Liver (tissue), 8 donors: ENCODE measurements at regions not wholly inside any gene's neighbourhood (a gene's known extent, or its start where the extent isn't known, plus 50 kb on each side); places are given as distances from the start of the nearest gene placed in this dataset.

ENCODE experiments used
- DNase-seq: peaks from one replicate; pipeline ENCODE4 v3.0.0-alpha.2; 2017; ENCODE audit warnings: low spot score
- H3K27ac ChIP-seq, 2 donors: one replicate each; pipeline ENCODE4 v1.7.0; 2013; ENCODE audit warnings: inconsistent platforms in 2 of 2, low read length in 2 of 2, control low read depth in 1 of 2, low read depth in 1 of 2, mild to moderate bottlenecking in 1 of 2
- H3K27me3 ChIP-seq, 4 donors: one replicate each; pipeline versions ENCODE4 v1.6.1 to v1.7.0; 2013; ENCODE audit warnings: low read length in 3 of 4, inconsistent platforms in 1 of 4, mild to moderate bottlenecking in 1 of 4, moderate library complexity in 1 of 4; ENCODE audit not compliant: control insufficient read depth in 4 of 4, insufficient read depth in 4 of 4
- H3K36me3 ChIP-seq, 4 donors: one replicate each; pipeline versions ENCODE4 v1.6.1 to v1.7.0; 2013; ENCODE audit warnings: low read length in 3 of 4, mild to moderate bottlenecking in 3 of 4, low read depth in 1 of 4, moderate library complexity in 1 of 4; ENCODE audit not compliant: control insufficient read depth in 4 of 4, insufficient read depth in 3 of 4
- H3K4me1 ChIP-seq, 4 donors: one replicate each; pipeline versions ENCODE4 v1.6.1 to v1.7.0; 2013; ENCODE audit warnings: low read length in 3 of 4, mild to moderate bottlenecking in 3 of 4, moderate library complexity in 1 of 4; ENCODE audit not compliant: control insufficient read depth in 4 of 4, insufficient read depth in 4 of 4
- H3K4me3 ChIP-seq, 3 donors: one replicate each; pipeline versions ENCODE4 v1.6.1 to v1.7.0; 2013; ENCODE audit warnings: low read length in 3 of 3, control low read depth in 1 of 3, low read depth in 1 of 3, mild to moderate bottlenecking in 1 of 3
- H3K9ac ChIP-seq, 2 donors: one replicate each; pipeline ENCODE4 v1.7.0; 2013; ENCODE audit warnings: low read length in 2 of 2, mild to moderate bottlenecking in 2 of 2, moderate library complexity in 2 of 2, control low read depth in 1 of 2, low read depth in 1 of 2
- H3K9me3 ChIP-seq, 4 donors: one replicate each; pipeline versions ENCODE4 v1.6.1 to v1.7.0; 2013; ENCODE audit warnings: low read length in 3 of 4; ENCODE audit not compliant: control insufficient read depth in 4 of 4
- EGR1 ChIP-seq, 2 donors: IDR thresholded peaks; 2 replicates each; pipeline ENCODE4 v1.6.1; 2016 to 2018; ENCODE audit warnings: antibody characterized with exemption in 2 of 2, low read depth in 2 of 2
- FOXA2 ChIP-seq: IDR thresholded peaks from 2 replicates; pipeline ENCODE4 v1.6.1; 2016; ENCODE audit warnings: antibody characterized with exemption
- GABPA ChIP-seq, 2 donors: IDR thresholded peaks in 1 of 2; conservative IDR thresholded peaks in 1 of 2; 2 replicates each; pipeline ENCODE4 v1.6.1; 2016; ENCODE audit warnings: antibody characterized with exemption in 2 of 2, mild to moderate bottlenecking in 1 of 2, moderate library complexity in 1 of 2
- HNF4A ChIP-seq, 2 donors: conservative IDR thresholded peaks; 2 replicates each; pipeline ENCODE4 v1.6.1; 2016; ENCODE audit warnings: antibody characterized with exemption in 2 of 2, mild to moderate bottlenecking in 2 of 2
- HNF4G ChIP-seq: IDR thresholded peaks from 2 replicates; pipeline ENCODE4 v1.6.1; 2016; ENCODE audit warnings: antibody characterized with exemption
- NR2F2 ChIP-seq: IDR thresholded peaks from 2 replicates; pipeline ENCODE4 v1.6.1; 2016; ENCODE audit warnings: antibody characterized with exemption
- RXRA ChIP-seq, 2 donors: IDR thresholded peaks; 2 replicates each; pipeline ENCODE4 v1.6.1; 2017 to 2018; ENCODE audit warnings: antibody characterized with exemption in 2 of 2, mild to moderate bottlenecking in 1 of 2
- SP1 ChIP-seq: IDR thresholded peaks from 2 replicates; pipeline ENCODE4 v1.6.1; 2018; ENCODE audit warnings: antibody characterized with exemption, mild to moderate bottlenecking
- YY1 ChIP-seq: IDR thresholded peaks from 2 replicates; pipeline ENCODE4 v1.6.1; 2016; ENCODE audit warnings: antibody characterized with exemption, mild to moderate bottlenecking
- WGBS: extraction: QIAGEN DNeasy Blood & Tissue Kit; methylation state at CpG from one replicate; pipeline ENCODE4 v1.1.7; 2013; 5-methylcytosine and 5-hydroxymethylcytosine counted together
- TF ChIP-seq, protein P1 (sequence below): IDR thresholded peaks from 2 replicates; pipeline ENCODE4 v1.6.1; 2016; ENCODE audit warnings: antibody characterized with exemption, mild to moderate bottlenecking
- TF ChIP-seq, protein P2 (sequence below): IDR thresholded peaks from 2 replicates; pipeline ENCODE4 v1.6.1; 2016; ENCODE audit warnings: antibody characterized with exemption
- TF ChIP-seq, protein P3 (sequence below): IDR thresholded peaks from 2 replicates; pipeline ENCODE4 v1.6.1; 2016; ENCODE audit warnings: antibody characterized with exemption
- TF ChIP-seq, protein P4 (sequence below): IDR thresholded peaks from 2 replicates; pipeline ENCODE4 v1.6.1; 2016; ENCODE audit warnings: antibody characterized with exemption
- TF ChIP-seq, protein P5 (sequence below): fragments of 150-350 bp; IDR thresholded peaks from 2 replicates; pipeline ENCODE4 v1.5.1; 2017; ENCODE audit warnings: improper control_type of control experiment, low read depth, low read length; ENCODE audit not compliant: missing input control
- donor health status: healthy.
- donor health status: healthy.
- donor health status: healthy.
- donor health status: healthy.
- donor health status: healthy.

DNA sequence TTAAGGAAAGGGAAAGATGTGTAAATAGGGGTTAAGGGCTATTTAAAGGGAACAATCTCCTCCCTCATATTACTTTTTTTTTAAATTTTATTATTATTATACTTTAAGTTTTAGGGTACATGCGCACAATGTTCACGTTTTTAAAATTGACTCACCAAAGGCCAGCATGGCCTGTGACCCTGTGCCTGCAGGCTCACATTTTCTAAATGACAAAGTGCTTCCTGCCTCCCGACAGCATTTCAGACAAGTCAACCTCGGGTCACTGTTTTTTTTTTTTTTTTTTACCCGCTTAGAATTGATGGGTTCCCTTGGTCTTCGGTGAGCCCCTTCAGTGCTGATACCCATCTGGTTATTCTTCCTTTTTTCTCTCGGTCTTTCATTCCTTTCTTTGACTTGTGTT, 70.4 kb upstream of the SCAF4 start:
- Histone ChIP-seq H3K27me3 (peaks cover 0 to 5% (median 0%) of the 10 kb centered on the region in 4 donors), H3K9me3 (no peaks in the 10 kb centered on the region), H3K27ac (no peak overlapping the region), H3K4me1 (no peaks in the 10 kb centered on the region), H3K4me3 (no peak overlapping the region), H3K36me3 (no peaks in the 10 kb centered on the region), H3K9ac (no peak overlapping the region)
- TF ChIP-seq FOXA2 (no peak), RXRA (IDR thresholded peaks at IDR 0.05) (no peak), GABPA (IDR thresholded peaks at IDR 0.05 in 1 of 2, conservative IDR thresholded peaks at IDR 0.05 in 1 of 2) (no peak), HNF4G (no peak), HNF4A (conservative IDR thresholded peaks at IDR 0.05) (no peak), NR2F2 (no peak)
- TF ChIP-seq, protein P1, sequence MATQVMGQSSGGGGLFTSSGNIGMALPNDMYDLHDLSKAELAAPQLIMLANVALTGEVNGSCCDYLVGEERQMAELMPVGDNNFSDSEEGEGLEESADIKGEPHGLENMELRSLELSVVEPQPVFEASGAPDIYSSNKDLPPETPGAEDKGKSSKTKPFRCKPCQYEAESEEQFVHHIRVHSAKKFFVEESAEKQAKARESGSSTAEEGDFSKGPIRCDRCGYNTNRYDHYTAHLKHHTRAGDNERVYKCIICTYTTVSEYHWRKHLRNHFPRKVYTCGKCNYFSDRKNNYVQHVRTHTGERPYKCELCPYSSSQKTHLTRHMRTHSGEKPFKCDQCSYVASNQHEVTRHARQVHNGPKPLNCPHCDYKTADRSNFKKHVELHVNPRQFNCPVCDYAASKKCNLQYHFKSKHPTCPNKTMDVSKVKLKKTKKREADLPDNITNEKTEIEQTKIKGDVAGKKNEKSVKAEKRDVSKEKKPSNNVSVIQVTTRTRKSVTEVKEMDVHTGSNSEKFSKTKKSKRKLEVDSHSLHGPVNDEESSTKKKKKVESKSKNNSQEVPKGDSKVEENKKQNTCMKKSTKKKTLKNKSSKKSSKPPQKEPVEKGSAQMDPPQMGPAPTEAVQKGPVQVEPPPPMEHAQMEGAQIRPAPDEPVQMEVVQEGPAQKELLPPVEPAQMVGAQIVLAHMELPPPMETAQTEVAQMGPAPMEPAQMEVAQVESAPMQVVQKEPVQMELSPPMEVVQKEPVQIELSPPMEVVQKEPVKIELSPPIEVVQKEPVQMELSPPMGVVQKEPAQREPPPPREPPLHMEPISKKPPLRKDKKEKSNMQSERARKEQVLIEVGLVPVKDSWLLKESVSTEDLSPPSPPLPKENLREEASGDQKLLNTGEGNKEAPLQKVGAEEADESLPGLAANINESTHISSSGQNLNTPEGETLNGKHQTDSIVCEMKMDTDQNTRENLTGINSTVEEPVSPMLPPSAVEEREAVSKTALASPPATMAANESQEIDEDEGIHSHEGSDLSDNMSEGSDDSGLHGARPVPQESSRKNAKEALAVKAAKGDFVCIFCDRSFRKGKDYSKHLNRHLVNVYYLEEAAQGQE = no peak
- TF ChIP-seq, protein P2, sequence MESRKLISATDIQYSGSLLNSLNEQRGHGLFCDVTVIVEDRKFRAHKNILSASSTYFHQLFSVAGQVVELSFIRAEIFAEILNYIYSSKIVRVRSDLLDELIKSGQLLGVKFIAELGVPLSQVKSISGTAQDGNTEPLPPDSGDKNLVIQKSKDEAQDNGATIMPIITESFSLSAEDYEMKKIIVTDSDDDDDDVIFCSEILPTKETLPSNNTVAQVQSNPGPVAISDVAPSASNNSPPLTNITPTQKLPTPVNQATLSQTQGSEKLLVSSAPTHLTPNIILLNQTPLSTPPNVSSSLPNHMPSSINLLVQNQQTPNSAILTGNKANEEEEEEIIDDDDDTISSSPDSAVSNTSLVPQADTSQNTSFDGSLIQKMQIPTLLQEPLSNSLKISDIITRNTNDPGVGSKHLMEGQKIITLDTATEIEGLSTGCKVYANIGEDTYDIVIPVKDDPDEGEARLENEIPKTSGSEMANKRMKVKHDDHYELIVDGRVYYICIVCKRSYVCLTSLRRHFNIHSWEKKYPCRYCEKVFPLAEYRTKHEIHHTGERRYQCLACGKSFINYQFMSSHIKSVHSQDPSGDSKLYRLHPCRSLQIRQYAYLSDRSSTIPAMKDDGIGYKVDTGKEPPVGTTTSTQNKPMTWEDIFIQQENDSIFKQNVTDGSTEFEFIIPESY = no peak
- TF ChIP-seq, protein P3, sequence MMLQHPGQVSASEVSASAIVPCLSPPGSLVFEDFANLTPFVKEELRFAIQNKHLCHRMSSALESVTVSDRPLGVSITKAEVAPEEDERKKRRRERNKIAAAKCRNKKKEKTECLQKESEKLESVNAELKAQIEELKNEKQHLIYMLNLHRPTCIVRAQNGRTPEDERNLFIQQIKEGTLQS = no peak
- no peak for DNase-seq
- WGBS = 30% methylated on average over 7 of the region's 7 CpGs

DNA sequence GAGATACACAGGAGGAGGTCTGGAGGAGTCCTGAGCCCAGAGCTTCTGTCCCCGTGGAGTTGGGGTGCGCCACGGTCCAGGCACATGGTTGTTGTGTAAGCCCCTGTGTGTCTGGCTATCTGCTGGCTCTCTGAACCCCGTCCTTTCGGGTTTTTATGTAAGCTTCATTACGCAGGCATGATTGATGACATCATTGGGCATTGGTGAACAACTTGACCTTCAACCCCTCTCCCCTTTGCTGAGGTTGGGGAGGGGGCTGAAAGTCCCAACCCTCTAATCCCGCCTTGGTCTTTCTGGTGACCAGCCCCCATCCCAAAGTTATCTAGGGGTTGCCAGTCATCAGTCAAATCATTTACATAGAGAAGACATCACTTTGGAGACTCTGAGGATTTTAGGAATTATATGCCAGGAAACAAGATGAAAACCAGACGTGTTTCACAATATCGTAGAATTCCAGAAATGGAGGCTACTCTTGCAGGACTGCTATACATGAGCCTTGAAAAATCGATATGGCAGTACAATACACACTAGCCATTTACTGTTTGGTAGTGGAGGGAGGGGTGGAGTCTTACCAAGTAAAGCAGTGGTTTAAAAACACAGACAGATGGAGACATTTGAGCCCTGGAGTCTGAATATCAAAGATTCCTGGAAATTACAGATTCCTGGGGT, 69.8 kb upstream of the SCAF4 start:
- H3K4me3 ChIP-seq = no peak overlapping the region

More for the DNA sequence above, 69.8 kb upstream of the SCAF4 start:
- WGBS = 72% methylated on average over 10 of the region's 10 CpGs
- Histone ChIP-seq H3K27ac (no peak overlapping the region), H3K9me3 (no peaks in the 10 kb centered on the region), H3K4me1 (no peaks in the 10 kb centered on the region), H3K27me3 (peaks cover 0 to 5% (median 0%) of the 10 kb centered on the region in 4 donors), H3K9ac (no peak overlapping the region), H3K36me3 (no peaks in the 10 kb centered on the region)
- DNase-seq = no peak
- TF ChIP-seq EGR1 (IDR thresholded peaks at IDR 0.05; ENCODE audit: low read depth in 2 of 2) = no peak
- TF ChIP-seq, protein P4, sequence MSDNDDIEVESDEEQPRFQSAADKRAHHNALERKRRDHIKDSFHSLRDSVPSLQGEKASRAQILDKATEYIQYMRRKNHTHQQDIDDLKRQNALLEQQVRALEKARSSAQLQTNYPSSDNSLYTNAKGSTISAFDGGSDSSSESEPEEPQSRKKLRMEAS = no peak
- no peak for TF ChIP-seq SP1
- TF ChIP-seq HNF4A (conservative IDR thresholded peaks at IDR 0.05) = no peak
- no peak for TF ChIP-seq FOXA2
- TF ChIP-seq, protein P3 = no peak
- TF ChIP-seq YY1 = no peak
- TF ChIP-seq, protein P5, sequence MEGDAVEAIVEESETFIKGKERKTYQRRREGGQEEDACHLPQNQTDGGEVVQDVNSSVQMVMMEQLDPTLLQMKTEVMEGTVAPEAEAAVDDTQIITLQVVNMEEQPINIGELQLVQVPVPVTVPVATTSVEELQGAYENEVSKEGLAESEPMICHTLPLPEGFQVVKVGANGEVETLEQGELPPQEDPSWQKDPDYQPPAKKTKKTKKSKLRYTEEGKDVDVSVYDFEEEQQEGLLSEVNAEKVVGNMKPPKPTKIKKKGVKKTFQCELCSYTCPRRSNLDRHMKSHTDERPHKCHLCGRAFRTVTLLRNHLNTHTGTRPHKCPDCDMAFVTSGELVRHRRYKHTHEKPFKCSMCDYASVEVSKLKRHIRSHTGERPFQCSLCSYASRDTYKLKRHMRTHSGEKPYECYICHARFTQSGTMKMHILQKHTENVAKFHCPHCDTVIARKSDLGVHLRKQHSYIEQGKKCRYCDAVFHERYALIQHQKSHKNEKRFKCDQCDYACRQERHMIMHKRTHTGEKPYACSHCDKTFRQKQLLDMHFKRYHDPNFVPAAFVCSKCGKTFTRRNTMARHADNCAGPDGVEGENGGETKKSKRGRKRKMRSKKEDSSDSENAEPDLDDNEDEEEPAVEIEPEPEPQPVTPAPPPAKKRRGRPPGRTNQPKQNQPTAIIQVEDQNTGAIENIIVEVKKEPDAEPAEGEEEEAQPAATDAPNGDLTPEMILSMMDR = no peak
